HG03066 (cell line): ENCODE measurements at regions not wholly inside any gene's neighbourhood (a gene's known extent, or its start where the extent isn't known, plus 50 kb on each side); places are given as distances from the start of the nearest gene placed in this dataset.
A peak's percentile ranks its signal among the peaks of the same experiment; 100 is the strongest.

ENCODE experiments used
- ATAC-seq: cut with Tn5 transposase; IDR thresholded peaks from one replicate; pipeline ENCODE4 v1.9.1; 2021; ENCODE audit warnings: low read depth; ENCODE audit not compliant: unreplicated experiment

DNA sequence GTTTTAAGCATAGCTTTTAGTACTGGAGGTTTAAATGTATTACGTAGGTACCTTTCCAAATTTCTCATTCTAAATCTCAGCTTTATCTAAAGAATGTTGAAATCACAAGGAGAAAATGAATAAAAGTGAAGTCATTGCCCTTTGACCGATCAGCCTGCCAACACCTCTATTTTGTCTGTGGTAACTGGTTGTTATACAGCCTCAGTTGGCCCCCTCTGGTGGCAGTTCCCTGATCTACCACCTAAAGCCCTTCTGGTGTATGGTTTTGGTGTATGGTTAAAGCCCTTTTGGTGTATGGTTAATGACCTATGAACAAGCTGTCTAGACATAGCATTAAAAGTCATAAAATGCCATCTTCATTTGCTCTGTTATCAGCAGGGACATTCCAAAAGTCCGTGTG, 378.2 kb upstream of the AZI2 start:
- peak; percentile 77 for ATAC-seq

DNA sequence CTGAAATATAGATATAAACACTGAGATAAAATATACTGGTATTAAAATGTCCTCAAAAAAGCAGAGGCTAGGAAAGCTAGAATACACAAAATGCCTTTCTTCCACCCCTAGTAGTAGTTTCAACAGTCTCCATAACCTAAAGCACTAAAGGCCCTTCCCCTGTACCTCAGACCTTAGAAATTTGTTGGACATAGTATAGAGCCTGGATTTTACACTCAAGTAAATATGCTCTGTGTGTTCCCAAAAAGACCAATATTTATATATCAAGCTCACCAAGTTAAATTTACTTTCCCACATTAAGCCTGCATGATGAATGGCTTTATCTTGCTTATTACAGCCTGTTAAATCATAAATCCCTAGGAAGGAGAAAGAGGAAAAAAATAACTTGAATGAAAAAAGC, 378.7 kb upstream of the AZI2 start:
- no peak for ATAC-seq

DNA sequence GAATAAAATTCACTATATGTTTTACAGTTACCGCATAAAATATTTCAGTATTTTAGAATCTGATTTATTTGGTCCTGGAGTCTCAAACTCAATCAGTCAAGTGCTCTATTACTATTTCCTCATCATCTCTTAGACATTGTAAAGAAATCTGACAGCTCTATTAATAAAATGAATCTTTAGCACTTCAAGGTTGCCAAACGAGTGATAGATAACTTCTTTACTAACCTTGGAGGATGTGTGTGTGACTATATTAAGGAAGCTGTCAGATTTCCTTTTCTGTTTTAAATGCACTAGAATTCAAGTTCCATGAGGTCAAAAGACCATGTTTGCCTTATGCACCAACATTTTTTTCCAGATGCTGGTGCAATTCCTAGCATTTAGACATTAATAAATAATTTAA, 389.8 kb upstream of the AZI2 start:
- ATAC-seq: no peak

DNA sequence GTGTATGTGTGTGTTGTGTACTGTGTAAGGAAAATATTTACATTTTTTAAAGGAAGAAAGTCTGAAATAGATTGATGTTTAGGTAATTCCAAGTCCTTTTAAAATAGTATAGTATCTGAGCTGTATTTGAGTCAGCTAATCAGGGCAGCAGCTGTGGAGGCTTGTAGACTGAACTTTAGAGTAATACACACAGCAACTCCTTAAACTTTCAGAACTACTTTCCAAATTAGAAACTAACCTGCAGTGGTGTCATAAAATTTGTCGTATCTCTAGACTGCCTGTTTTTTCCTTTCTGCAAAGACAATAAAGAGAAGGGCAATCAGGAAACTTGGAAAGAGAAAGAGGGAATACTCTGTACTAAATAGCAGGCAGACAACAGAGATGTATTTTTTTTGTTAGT, 391.0 kb upstream of the AZI2 start:
- no peak for ATAC-seq

DNA sequence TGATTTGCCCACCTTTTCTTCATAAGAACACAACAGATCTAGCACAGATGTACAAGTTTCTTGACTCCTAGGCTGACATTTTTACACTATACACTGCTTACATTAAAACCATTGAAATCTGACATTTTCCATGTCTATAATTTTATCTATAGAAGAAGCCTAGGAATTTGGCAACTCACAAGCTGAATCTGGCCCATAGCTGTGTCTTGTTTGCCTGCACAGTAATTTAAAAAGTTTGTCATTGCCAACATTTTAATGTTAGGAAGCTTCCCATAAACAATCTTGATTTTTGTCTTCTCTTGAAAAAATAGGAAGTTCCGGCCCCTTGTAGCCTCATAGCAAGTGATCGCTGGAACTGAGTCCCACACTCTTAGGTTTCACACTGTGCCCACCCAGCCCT, 394.6 kb upstream of the AZI2 start:
- ATAC-seq: no peak

DNA sequence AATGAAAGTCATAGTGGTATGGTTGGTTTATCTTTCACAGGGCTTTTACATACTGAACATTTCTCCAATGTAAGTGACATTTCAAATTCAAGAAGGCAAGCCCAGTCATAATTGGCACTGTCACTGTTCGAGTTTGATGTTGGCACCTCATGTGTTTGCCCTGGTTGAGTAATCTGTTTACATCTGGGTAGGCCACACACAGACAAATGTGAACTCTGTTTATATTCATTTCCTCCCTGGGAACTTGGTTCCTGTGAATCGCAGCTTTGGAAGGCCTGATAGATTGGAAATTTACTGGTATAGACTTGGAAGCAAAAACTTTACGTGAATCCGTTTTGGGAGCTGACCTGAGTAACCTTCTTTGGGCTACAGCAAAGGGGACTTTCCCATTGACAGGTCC, 395.2 kb upstream of the AZI2 start:
- ATAC-seq: no peak

DNA sequence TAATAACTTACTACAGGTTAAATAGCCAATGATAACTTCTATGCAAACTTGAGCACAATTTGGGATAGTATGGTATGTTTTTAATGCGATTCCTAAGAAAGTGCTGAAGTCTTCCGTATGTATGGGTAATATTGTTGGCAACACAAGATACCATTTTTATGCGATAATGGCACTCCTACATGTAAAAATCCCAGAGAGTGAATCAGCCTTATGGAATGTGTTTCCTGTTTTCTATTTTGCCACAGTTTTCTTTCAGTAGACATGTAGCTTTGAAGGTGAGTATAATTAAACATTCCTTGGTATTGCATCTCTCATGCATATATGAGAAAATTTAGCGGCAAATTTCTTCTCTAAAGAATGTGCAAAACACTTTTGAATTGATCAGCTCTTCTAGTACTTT, 396.8 kb upstream of the AZI2 start:
- ATAC-seq: no peak

DNA sequence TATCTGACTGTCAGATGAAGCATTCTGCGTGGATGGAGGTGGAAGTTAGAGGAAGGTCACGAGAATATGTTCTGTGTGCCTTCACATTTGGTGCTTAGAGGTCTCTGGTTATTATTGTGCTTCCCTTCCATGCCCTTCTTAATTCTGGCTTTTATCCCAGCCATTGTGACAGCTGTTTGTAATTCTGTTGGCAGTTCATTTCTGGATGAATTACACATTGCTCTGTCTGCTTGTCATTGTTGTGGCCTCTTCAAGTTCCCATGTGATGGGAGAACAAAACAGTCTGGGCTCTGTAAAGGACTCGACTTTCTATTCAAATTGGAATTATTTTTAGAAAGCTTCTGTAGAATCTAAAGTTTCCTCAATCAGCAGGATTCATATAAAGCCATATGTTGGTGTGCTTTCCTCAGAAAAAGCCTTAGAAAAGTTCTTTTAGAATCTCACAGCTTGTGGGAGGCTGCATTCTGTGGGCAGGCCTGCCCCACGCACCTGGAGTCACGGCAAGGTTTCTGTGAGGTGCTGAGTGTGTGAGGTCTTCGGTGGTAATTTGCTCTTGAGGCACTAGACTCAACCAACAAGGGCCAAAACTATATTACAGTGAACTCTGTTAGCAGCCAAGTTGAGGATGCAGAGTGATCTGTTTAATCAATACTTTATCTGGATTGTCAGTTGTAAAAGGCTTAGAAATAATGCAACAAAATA, 397.4 kb upstream of the AZI2 start:
- no peak for ATAC-seq

DNA sequence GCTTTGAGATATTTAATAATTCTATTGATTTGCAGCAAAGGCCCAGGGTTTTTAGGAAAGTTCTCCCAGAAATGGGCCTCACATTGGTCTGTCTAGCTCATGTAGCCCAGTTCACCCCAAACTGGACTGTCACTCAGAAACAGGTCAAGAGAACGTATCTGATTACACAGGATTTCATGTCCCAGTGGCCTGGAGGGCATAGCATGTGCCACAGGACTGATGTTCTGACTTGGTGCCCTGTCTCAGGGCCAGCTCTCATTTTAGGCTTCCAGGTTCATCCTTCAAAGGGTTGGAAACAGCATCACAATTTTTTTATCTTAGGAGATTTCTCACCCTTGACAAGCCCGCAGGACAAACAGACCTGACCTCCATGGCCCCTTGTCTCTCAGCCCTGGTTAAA, 398.4 kb upstream of the AZI2 start:
- no peak for ATAC-seq

DNA sequence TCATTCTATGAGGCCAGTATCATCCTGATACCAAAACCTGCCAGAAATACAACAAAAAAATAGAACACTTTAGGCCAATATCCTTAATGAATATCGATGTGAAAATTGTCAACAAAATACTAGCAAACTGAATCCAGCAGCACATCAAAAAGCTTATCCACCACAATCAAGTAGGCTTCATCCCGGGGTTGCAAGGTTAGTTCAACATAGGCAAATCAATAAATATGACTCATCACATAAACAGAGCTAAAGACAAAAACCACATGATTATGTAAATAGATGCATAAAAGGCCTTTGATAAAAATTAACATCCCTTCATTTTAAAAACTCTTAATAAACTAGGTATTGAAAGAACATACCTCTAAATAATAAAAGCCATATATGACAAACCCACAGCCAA, 403.2 kb upstream of the AZI2 start:
- no peak for ATAC-seq

DNA sequence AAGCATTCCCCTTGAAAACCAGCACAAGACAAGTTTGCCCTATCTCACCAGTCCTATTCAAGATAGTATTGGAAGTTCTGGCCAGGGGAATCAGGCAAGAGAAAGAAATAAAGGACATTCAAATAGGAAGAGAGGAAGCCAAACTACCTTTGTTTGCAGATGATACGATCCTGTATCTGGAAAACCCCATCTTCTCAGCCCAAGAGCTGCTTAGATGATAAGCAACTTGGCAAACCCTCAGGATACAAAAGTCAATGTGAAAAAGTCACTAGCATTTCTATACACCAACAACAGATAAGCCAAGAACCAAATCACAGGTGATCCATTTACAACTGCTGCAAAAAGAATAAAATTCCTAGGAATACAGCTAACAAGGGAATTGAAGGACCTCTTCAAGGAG, 403.7 kb upstream of the AZI2 start:
- no peak for ATAC-seq

DNA sequence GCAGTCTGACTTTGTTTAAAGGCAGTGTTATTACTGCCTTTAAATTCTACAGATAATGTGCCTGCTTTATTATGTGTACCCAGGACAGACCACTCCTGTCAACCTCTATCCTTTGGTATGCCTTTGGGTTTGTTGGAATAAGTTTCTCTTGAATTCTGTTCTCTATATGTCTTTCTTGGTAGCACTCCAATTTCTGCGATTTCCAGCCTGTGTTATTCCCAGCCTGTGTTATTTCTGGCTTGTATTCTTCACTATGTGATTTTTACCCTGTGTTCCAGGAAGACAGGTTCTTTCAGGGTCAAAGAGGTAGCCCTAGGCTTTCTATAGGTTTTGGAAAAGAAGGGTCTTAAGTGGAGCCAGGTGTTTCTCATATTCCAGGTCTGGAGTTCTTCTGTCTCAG, 407.4 kb upstream of the AZI2 start:
- no peak for ATAC-seq

DNA sequence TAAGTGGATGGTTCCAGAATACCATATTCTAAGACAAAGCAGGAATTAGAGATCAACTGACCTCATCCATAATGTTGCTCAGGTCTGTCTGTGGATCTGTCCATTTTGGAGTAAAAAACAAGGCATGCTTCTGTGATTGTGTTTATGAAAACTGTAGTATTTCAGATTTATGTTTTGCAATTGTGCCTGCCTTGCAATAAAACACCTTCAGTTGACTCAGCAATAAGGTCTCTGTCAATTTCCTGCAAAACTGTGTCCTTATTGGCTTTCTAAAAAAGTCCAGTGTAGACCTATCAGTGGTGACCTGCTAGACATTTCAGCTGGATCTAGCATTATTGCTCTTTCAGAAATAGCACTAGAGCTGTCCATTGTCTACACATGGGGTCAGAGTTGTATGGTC, 409.5 kb upstream of the AZI2 start:
- no peak for ATAC-seq

DNA sequence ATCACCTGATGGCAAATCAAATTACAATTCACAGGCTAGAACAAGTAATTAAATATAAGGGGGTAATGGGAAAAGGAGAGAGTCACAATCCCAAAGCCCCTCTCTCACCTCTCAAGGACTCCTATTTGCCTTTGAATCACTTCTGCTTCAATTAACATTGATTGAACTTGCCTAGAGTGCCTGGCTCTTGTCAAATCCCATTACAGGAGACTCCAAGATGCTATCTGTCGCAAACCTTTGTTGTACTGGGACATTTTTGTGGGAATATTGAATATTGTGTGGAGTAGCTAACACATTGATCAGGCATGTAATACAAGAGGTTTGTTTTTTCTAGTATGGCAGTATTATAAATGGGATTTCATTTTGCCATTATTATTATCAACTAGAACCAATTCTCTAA, 412.8 kb upstream of the AZI2 start:
- ATAC-seq: no peak

DNA sequence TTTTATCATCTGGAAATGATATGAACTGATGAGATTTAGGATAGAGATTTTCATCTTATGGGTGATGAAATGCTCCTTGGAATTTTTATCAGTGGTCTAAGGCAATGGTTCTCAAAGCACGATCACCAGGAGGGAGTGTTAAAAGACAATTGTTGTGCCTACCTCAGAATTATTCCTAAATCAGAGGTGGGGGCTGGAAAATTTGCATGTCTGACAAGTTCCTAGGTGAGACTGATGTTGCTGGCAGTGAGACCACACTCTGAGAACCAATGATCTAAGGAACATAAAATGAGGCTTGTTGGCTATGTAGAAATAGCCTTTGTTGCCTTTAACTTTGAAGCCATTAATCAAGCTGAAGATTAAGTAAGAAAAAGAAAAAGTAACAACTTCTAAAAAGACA, 416.6 kb upstream of the AZI2 start:
- no peak for ATAC-seq

DNA sequence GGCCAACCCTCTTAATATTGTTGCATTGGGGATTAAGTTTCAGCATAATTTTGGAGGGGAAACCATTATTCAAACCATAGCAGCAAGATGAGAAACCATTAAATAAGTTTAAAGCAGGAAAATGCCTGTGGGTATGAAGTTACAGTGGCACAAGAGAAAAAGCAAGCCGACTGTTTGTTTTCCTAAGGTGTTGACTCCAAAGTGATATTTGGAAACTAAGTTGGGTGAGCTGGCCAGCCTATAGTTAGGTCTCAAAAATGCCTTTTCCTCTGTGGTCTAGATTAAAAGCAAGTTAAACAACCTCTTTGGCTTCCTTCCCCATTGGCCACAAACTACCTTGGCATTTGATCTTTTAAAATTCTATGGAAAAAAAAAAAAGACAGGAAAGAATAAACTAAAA, 419.8 kb upstream of the AZI2 start:
- ATAC-seq: no peak

DNA sequence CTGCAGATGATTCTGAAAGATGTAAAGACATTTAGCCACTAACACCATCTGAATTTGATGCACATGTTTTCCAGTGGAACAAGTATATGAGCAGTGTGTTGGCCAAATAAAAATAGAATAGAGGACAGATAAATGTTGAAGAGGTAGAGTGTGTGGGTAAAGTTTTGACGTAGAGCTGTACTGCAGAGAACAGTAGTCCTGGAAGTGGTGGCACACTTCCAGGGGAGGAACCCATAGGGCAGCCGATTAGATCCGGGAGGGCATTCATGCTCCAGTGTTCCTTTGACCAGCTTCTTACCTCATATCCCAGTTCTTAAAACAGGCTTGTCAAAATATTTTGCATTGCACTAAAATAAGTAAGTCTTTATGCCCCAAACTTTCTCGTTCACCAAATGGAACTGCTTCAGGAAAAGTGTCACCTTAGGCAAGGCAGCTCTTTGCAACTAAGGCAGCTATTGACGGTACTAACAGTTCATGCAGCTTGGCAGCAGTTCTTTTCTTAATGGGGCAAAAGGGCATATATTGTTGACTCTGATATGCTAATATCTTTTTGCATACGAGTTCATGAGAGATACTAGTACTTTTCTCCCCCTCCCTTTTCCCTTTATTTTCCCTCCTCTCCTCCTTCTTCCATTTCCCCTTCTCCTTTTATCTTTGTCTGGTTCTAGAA, 429.3 kb upstream of the AZI2 start:
- ATAC-seq: no peak

DNA sequence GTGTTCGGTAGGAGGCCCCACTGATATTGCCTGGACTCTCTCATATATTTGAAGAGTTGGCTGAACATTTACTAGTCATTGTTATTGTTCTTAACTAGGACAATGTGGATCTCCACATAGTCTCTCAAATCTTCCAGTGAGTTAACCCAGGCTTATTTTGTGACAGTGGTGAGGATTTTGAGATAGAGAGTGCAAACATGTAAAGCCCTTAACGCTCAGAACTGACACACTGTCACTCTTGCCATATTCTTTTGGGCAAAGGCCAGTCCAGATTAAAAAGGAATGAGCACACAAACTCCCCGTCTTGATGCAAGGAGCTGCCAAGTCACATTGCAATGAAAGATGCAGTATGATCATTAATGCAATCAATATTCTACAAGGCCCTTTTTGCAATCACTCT, 431.9 kb upstream of the AZI2 start:
- no peak for ATAC-seq

DNA sequence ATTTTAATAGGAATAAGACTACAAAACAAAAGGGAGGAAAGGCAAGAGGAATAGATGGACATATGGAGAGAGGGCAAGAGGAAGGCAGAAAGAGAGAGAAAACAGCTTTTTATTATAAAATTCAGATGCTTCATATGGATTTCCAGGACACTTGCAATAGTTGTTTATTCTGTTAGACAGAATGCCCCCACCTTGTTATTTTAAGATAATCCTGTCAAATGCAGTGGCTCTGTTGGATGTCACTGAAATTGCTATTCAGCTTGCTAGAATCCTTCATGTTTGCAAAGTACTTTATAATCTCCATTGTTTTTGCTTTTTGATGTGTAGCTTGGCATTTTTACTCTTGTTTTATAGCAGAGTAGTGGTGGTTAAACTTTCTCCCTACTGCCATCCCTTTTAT, 432.4 kb upstream of the AZI2 start:
- no peak for ATAC-seq

DNA sequence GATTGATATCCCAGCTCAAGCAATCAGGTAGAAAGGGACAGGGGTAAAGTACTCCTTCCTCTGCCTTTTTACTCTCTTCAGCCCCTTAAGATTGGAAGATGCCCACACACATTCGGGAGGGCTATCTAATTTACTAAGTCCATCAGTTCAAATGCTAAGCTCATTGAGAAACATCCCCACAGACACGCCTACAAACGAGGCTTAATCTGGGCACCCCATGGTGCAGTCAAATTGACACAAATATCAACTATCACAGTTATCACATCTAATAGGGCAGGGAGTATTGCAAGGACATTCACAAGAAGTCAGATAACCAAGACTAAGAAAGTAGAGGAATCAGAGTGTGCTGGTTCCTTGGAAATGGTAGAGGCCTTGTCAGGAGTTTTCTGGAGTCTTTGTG, 437.8 kb upstream of the AZI2 start:
- ATAC-seq: no peak

DNA sequence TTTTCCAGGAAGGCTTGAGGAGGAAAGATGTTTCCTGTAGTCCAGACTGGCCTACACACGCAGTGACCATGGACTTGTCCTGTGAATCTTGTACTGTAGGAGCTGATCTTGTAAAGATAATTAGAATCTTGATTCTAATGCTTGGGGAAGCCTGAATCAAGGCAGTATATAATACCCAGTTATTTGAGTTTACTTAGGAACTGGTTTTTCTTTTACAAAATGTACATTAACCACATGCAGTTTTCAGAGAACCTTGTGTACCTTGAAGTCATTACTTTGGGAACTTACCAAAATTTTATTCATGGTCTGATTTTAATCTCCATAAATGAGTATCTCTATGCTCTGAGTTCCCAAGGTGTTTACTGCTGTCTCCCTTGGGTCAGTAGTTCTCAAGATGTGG, 439.9 kb upstream of the AZI2 start:
- ATAC-seq: no peak

DNA sequence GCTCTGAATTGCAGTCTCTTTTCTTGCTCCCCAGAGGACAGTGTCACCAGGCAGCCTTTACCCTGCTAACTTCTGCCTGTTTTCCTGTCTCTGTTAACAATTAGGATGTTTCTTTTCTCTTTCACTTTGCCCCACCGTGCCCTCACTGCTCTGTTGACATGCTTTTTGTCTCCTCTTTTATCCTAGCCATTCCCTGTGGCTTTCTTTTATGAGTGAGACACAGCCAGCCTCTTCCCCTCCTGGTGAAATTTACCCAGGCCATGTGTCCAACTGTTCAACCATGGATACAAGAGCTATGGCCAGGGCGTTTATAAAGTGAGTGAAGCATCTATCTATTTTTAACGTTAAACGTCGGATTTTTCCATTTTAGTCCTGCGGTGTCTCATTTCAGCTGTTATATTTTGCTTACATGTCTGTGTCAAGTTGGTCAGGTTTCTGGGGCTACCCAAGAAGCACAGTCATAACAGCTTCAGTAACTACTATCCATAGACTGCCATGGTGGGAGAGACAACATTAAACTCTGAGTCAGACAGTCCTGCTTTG, 443.2 kb upstream of the AZI2 start:
- no peak for ATAC-seq
